GM23248 (cell line): ENCODE measurements at regions not wholly inside any gene's neighbourhood (a gene's known extent, or its start where the extent isn't known, plus 50 kb on each side); places are given as distances from the start of the nearest gene placed in this dataset.

Experiments
- EZH2 ChIP-seq: fragments of 200-600 bp; sonication (generic); IDR thresholded peaks from 2 replicates; pipeline ENCODE4 v1.6.1; 2018; ENCODE audit warnings: antibody characterized with exemption, mild to moderate bottlenecking; ENCODE audit not compliant: insufficient read depth, poor library complexity, severe bottlenecking
- EZH2phosphoT487 ChIP-seq: fragments of 200-600 bp; sonication (generic); IDR thresholded peaks from 2 replicates; pipeline ENCODE4 v1.6.1; 2018; ENCODE audit warnings: antibody characterized with exemption, moderate library complexity, mild to moderate bottlenecking, low read depth; ENCODE audit not compliant: insufficient read depth

DNA sequence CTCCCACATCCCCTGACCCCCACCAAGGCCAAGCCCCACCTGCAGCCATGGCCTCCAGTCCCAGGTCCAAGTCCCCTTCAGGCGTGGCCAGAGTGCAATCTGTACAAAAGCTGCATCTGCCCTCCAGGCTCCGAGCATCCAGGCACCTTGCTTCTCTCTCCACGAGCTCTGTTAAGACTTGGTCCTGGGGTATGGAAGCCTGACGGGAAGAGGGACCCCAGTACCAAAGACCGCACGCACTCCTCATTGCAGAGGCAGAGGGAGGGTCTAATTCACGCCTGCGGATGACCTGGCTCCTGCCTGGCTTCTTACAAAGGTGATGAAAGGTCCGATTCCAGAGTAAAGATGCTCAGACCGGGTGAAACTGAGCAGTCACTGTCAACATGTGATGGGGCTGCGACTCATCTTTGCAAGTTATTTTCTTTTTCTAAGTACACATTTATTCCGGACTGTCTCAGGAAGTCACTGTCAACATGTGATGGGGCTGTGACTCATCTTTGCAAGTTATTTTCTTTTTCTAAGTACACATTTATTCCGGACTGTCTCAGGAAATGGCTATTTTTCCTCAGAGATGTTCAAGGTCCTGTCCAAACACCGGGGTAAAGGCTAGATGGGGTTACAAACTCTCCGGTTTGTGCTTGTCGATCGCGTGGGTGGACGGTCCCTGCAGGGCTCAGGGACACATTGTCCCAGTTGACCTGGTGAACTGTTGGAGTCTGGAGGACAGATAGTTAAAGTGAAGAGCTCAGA is 252.0 kb upstream of the IRX4 start:
- TF ChIP-seq EZH2phosphoT487 (no peak), EZH2 (no peak)
